GM12874 (cell line): ENCODE measurements at regions not wholly inside any gene's neighbourhood (a gene's known extent, or its start where the extent isn't known, plus 50 kb on each side); places are given as distances from the start of the nearest gene placed in this dataset.

Experiments used
- TF ChIP-seq, protein P1 (sequence below): IDR thresholded peaks from 2 replicates; pipeline ENCODE4 v1.5.1; 2011; ENCODE audit warnings: low read depth, mild to moderate bottlenecking, control low read depth, low read length, moderate library complexity; ENCODE audit not compliant: insufficient read depth

- TF ChIP-seq, protein P1, sequence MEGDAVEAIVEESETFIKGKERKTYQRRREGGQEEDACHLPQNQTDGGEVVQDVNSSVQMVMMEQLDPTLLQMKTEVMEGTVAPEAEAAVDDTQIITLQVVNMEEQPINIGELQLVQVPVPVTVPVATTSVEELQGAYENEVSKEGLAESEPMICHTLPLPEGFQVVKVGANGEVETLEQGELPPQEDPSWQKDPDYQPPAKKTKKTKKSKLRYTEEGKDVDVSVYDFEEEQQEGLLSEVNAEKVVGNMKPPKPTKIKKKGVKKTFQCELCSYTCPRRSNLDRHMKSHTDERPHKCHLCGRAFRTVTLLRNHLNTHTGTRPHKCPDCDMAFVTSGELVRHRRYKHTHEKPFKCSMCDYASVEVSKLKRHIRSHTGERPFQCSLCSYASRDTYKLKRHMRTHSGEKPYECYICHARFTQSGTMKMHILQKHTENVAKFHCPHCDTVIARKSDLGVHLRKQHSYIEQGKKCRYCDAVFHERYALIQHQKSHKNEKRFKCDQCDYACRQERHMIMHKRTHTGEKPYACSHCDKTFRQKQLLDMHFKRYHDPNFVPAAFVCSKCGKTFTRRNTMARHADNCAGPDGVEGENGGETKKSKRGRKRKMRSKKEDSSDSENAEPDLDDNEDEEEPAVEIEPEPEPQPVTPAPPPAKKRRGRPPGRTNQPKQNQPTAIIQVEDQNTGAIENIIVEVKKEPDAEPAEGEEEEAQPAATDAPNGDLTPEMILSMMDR: no peak
Measured at GRCh38 chr3:102332934-102333333, 101.9 kb upstream of the ZPLD1 start.

- TF ChIP-seq, protein P1: no peak
Measured at GRCh38 chr3:102336130-102336529, 98.7 kb upstream of the ZPLD1 start.

GRCh38 chr3:102339671-102340070 lies 95.1 kb upstream of the ZPLD1 start:
- TF ChIP-seq, protein P1: no peak

DNA sequence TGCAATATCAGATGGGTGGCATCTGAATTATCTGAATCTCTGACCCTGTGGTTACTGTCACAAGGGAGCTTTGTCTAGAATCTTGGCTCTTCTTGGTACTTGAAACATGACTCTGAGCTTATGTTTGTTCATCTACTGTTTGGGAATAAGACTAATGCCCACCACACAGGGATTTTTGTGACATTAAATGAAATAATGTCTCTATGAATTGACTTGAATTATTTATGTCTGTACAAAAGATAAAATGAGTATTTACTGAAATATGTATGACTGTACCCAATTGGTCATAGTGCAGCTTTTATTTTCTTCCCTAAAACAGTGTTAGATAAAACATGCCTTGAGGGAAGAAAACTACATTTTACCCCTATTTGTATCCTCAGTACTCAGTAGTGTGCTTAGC lies 87.9 kb upstream of the ZPLD1 start:
- TF ChIP-seq, protein P1: no peak

GRCh38 chr3:102348904-102349303 lies 85.9 kb upstream of the ZPLD1 start:
- TF ChIP-seq, protein P1: no peak

DNA sequence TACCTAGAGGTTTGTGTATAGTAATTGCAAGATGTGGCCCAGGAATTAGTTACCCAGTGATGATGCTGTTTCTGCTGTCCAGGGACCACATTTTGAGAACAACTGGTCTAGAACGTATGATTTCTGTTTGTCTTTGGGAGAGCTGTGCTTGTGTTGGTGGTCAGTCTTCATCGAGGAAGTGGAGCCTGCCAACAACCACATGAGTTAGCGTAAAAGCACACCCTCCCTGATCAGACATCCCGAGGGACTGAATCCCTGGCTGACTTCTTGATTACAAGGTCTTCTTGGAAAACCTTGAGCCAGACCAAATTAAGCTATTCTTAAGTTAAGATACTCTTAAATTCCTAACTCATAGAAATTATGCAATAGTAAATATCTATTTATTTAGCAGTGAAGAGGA lies 81.7 kb upstream of the ZPLD1 start:
- TF ChIP-seq, protein P1: no peak

- TF ChIP-seq, protein P1: no peak
Measured at GRCh38 chr3:102353805-102354204, 81.0 kb upstream of the ZPLD1 start.
